D721Med (cell line): ENCODE measurements at regions not wholly inside any gene's neighbourhood (a gene's known extent, or its start where the extent isn't known, plus 50 kb on each side); places are given as distances from the start of the nearest gene placed in this dataset.

Experiments used
- DNase-seq: peaks from one replicate; pipeline ENCODE4 v3.0.0; 2011; ENCODE audit warnings: low spot score; ENCODE audit not compliant: insufficient read length
- FAIRE-seq: peaks from 2 replicates; lab custom pipeline; 2011; peaks lifted over from hg19 to GRCh38; lab: Jason Lieb, UNC
- TF ChIP-seq, protein P1 (sequence below): IDR thresholded peaks from 2 replicates; pipeline ENCODE4 v1.5.1; 2012; ENCODE audit warnings: mild to moderate bottlenecking, control low read depth; ENCODE audit not compliant: insufficient read depth; ENCODE audit errors: missing control alignments

- FAIRE-seq (no peak), DNase-seq (no peak)
These were observed 164.9 kb upstream of the PKN2 start for GRCh38 chr1:88519156-88519555.

DNA sequence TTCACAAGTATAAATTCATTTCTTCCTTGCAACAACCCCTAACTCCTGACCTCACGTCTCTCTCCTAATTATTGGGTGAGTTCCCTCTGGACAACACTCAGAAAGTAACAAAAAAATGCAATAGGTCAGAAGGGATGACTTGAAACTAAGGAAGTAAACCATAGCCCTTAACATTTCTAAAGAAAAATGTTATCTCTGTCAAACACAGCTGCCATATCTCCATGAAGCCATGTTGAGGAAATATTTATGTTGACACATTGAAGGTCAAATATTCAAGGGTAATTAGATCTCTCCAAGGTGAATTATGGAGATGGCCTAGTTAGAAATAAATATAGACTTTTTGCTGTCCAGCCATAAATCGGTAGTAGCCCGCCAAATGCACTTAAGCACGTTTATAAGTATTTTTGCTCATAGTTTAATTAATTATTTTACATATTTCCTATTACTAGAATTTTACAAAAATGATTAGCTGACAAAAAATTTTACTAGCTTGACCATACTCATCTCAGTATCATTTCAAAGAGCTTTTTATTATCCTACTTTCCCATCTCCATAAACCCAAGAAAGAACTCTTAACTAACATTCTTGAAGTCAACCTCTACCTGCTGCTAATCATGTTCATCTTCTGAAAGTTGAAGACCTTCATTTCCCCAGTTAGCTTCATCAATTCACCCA is 160.1 kb upstream of the PKN2 start:
- DNase-seq = no peak
- no peak for FAIRE-seq
- TF ChIP-seq, protein P1, sequence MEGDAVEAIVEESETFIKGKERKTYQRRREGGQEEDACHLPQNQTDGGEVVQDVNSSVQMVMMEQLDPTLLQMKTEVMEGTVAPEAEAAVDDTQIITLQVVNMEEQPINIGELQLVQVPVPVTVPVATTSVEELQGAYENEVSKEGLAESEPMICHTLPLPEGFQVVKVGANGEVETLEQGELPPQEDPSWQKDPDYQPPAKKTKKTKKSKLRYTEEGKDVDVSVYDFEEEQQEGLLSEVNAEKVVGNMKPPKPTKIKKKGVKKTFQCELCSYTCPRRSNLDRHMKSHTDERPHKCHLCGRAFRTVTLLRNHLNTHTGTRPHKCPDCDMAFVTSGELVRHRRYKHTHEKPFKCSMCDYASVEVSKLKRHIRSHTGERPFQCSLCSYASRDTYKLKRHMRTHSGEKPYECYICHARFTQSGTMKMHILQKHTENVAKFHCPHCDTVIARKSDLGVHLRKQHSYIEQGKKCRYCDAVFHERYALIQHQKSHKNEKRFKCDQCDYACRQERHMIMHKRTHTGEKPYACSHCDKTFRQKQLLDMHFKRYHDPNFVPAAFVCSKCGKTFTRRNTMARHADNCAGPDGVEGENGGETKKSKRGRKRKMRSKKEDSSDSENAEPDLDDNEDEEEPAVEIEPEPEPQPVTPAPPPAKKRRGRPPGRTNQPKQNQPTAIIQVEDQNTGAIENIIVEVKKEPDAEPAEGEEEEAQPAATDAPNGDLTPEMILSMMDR = no peak

More at GRCh38 chr1:88519156-88519555, 164.9 kb upstream of the PKN2 start:
- TF ChIP-seq, protein P1 = no peak

GRCh38 chr1:88526456-88526855 is 157.6 kb upstream of the PKN2 start:
- DNase-seq = no peak
- TF ChIP-seq, protein P1 = no peak
- no peak for FAIRE-seq

DNA sequence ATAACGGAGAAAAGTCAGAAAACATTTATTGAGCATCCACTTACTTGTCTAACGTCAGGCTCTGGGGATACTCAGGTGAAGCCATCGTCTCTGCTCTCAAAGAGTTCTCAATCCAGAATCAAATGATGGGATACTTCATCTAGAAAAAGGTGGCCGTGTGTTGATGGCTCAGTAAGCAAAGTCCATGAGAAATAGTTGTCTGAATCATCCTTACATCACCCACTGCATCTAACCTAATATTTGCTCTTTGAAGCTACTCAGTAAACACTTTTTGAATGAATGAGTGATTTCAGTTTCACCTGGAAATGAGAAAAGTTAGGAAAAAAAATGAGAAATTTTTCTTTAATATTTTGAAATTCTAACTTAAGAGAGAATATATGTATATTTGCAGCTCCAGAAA is 155.3 kb upstream of the PKN2 start:
- TF ChIP-seq, protein P1 = no peak
- FAIRE-seq (no peak), DNase-seq (no peak)

DNA sequence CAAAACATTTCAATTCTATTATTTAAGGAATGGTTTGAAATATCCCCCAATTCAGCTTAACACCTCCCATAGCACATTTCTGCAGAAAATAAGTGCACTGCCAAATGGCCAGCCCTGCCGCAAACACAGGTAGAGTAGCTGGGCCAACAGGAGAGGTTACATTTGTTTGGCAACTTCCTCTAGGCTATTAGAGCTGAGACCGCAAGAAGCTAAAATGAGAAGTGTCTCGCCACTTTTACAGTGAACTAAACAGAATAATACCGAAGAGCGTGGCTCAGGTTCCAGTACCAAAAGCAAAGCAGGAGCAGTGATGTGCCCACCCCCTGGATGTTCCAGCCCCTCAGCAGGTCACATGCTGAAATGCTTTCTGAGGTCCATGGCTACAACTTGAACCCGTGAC is 154.5 kb upstream of the PKN2 start:
- no peak for FAIRE-seq
- no peak for DNase-seq
- TF ChIP-seq, protein P1 = no peak

GRCh38 chr1:88530246-88530645 is 153.8 kb upstream of the PKN2 start:
- FAIRE-seq = peak; percentile 68
- TF ChIP-seq, protein P1 = no peak
- no peak for DNase-seq

DNA sequence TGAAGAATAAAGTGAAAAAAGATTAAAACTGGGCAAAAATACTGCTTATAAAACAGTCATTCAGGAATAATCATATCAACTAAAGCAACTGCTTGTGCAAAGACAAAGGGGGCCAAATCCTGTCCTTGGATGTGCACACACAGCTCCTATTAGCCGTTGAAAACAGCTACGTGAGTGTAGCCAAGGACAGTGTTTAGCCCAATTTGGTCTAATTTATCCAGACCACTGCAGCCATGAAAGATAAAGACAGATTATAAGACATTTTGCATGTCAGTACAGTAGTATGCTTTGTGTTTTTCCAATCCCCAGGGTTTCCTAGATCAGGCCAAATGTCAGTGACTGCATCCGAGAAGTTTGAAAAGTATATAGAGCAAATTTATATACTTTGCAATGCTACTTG is 146.3 kb upstream of the PKN2 start:
- DNase-seq (no peak), FAIRE-seq (no peak)
- TF ChIP-seq, protein P1 = no peak
